Panc1 (cell line): ENCODE measurements at regions not wholly inside any gene's neighbourhood (a gene's known extent, or its start where the extent isn't known, plus 50 kb on each side); places are given as distances from the start of the nearest gene placed in this dataset.

Experiments
- ATAC-seq: fragments of 200-7000 bp; cut with Tn5 transposase; 2 replicates; pipeline ENCODE4 v1.9.1; 2020; ENCODE audit warnings: mild to moderate bottlenecking, moderate library complexity
- BruUV-seq: library from RNA; stranded (reverse); fragments of 400-500 nt; replicated peaks from 2 replicates; lab custom pipeline; 2021; lab: Mats Ljungman, UMichigan
- CTCF ChIA-PET: fragments of 300-600 bp; sonication (Branson Sonifier 250); formaldehyde crosslinking; loops from one replicate; lab custom pipeline; 2022; ENCODE audit warnings: antibody characterized with exemption; lab: Charles Lee
- POLR2A ChIA-PET: fragments of 300-600 bp; sonication (Branson Sonifier 250); formaldehyde crosslinking; loops from one replicate; lab custom pipeline; 2022; ENCODE audit warnings: antibody characterized with exemption; lab: Charles Lee
- DNase-seq: peaks from one replicate; pipeline ENCODE4 v3.0.0-alpha.2; 2010; ENCODE audit warnings: low read depth, low spot score
- H3K27ac ChIP-seq: 2 replicates; pipeline ENCODE4 v1.5.1; 2011; ENCODE audit warnings: mild to moderate bottlenecking, low read length, inconsistent platforms
- H3K27me3 ChIP-seq: fragments of 200-500 bp; sonication (Bioruptor generic); 2 replicates; pipeline ENCODE4 v1.6.0; 2014; ENCODE audit warnings: low read length, inconsistent platforms; ENCODE audit not compliant: control insufficient read depth, insufficient read depth
- H3K36me3 ChIP-seq: fragments of 200-500 bp; sonication (Bioruptor generic); 2 replicates; pipeline ENCODE4 v1.5.1; 2014; ENCODE audit warnings: inconsistent platforms, mild to moderate bottlenecking, low read length, moderate library complexity; ENCODE audit not compliant: control insufficient read depth, insufficient read depth
- H3K4me1 ChIP-seq: 2 replicates; pipeline ENCODE4 v1.5.1; 2011; ENCODE audit warnings: inconsistent platforms, mild to moderate bottlenecking, low read length, moderate library complexity; ENCODE audit not compliant: control insufficient read depth, insufficient read depth
- H3K4me3 ChIP-seq, 2 experiments: 2 replicates each; pipeline ENCODE4 v1.5.1; 2011 to 2012; ENCODE audit warnings: low read depth in 2 of 2, low read length in 2 of 2, mild to moderate bottlenecking in 2 of 2, inconsistent platforms in 1 of 2, moderate library complexity in 1 of 2
- H3K9me3 ChIP-seq: fragments of 200-500 bp; sonication (Bioruptor generic); 2 replicates; pipeline ENCODE4 v1.5.1; 2014; ENCODE audit warnings: low read depth, mild to moderate bottlenecking, inconsistent platforms, low read length, moderate library complexity; ENCODE audit not compliant: control insufficient read depth, insufficient read depth
- CTCF ChIP-seq: fragments of 450-650 bp; IDR thresholded peaks from 2 replicates; pipeline ENCODE4 v1.5.1; 2017; ENCODE audit warnings: mild to moderate bottlenecking
- POLR2AphosphoS5 ChIP-seq: IDR thresholded peaks from 2 replicates; pipeline ENCODE4 v1.6.1; 2012; ENCODE audit warnings: mild to moderate bottlenecking, low read depth, low read length, moderate library complexity
- REST ChIP-seq, 2 experiments: IDR thresholded peaks; 2 replicates each; pipeline ENCODE4 v1.6.1; 2011 to 2012; ENCODE audit warnings: low read depth in 2 of 2, control low read depth in 1 of 2, low read length in 1 of 2, mild to moderate bottlenecking in 1 of 2, moderate library complexity in 1 of 2; ENCODE audit not compliant: insufficient read depth in 1 of 2
- SIN3A ChIP-seq: IDR thresholded peaks from 2 replicates; pipeline ENCODE4 v1.6.1; 2012; ENCODE audit warnings: low read depth, mild to moderate bottlenecking, low read length, moderate library complexity, borderline replicate concordance; ENCODE audit not compliant: insufficient read depth
- TCF7L2 ChIP-seq: IDR thresholded peaks from 2 replicates; pipeline ENCODE4 v1.6.1; 2011; ENCODE audit warnings: mild to moderate bottlenecking, low read depth, low read length, inconsistent platforms
- in situ Hi-C: cut with HindIII; loops from 2 replicates; pipeline ENCODE4 v1.10.0; 2016; ENCODE audit warnings: low sequenced_read_pairs, low pct_unique_long_range_greater_than_20kb
- intact Hi-C: fragments of 100-400 bp; cut with micrococcal nuclease; formaldehyde crosslinking; loops from one replicate; pipeline ENCODE4 v1.10.0; 2022; ENCODE audit not compliant: unreplicated experiment

- ATAC-seq (no peak), DNase-seq (no peak)
- Histone ChIP-seq H3K4me3 (no peak overlapping the region), H3K27ac (no peak overlapping the region), H3K36me3 (no peaks in the 10 kb centered on the region), H3K4me1 (no peaks in the 10 kb centered on the region), H3K9me3 (no peaks in the 10 kb centered on the region), H3K27me3 (peaks cover 12% of the 10 kb centered on the region)
- BruUV-seq = no TSS peak
- ChIA-PET CTCF (no interaction called here), POLR2A (no interaction called here)
- TF ChIP-seq POLR2AphosphoS5 (no peak), REST (IDR thresholded peaks at IDR 0.05; ENCODE audit: insufficient read depth in 1 of 2, low read depth in 2 of 2, low read length in 1 of 2) (no peak), TCF7L2 (no peak), CTCF (no peak), SIN3A (no peak)
- intact Hi-C loops (no loop called here), in situ Hi-C loops (no loop called here)
These were observed 105.1 kb upstream of the NFE2L3 start for GRCh38 chr7:26046878-26047277.

- in situ Hi-C loops (no loop called here), intact Hi-C loops (no loop called here)
- CTCF ChIA-PET = no interaction called here
- Histone ChIP-seq H3K4me3 (no peak overlapping the region), H3K9me3 (no peaks in the 10 kb centered on the region), H3K27ac (no peak overlapping the region), H3K36me3 (no peaks in the 10 kb centered on the region), H3K27me3 (peaks cover 14% of the 10 kb centered on the region), H3K4me1 (no peaks in the 10 kb centered on the region)
- TF ChIP-seq POLR2AphosphoS5 = no peak
- TF ChIP-seq SIN3A = no peak
- no peak for TF ChIP-seq CTCF
- no peak for TF ChIP-seq TCF7L2
- no peak for TF ChIP-seq REST (IDR thresholded peaks at IDR 0.05; ENCODE audit: insufficient read depth in 1 of 2, low read depth in 2 of 2, low read length in 1 of 2)
- BruUV-seq = no TSS peak
- POLR2A ChIA-PET = no interaction called here
- DNase-seq = no peak
- ATAC-seq = no peak
These were observed 103.3 kb upstream of the NFE2L3 start for GRCh38 chr7:26048663-26049062.
